ENCODE measurements at regions not wholly inside any gene's neighbourhood (a gene's known extent, or its start where the extent isn't known, plus 50 kb on each side); places are given as distances from the start of the nearest gene placed in this dataset.

- Histone ChIP-seq H2AFZ (ENCODE audit: low read depth) (no peak overlapping the region), H3K36me3 (ENCODE audit: insufficient read depth) (no peaks in the 10 kb centered on the region)
Observed at GRCh38 chr14:42715316-42715715, 1108.6 kb downstream of the LRFN5 start.

DNA sequence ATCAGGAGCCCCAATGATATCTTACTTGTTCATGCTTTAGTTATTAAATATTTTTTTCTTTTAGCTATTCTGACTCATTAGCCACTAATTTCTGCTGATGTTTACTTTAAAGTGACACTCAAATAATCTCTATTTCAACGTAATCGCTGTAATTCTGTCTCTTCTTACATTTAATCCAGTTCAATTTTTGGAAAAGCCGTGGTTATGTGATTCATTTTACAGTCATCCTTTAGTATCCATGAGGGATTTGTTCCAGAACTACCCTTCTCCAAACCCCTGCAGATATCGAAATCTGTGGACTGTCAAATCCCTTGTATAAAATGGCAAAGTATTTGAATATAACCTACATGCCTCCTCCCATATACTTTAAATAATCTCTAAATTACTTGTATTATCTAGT, 1103.4 kb downstream of the LRFN5 start:
- Histone ChIP-seq H3K4me2 (no peak overlapping the region), H2AFZ (ENCODE audit: low read depth) (no peak overlapping the region), H3K36me3 (ENCODE audit: insufficient read depth) (no peaks in the 10 kb centered on the region), H3K27me3 (ENCODE audit: insufficient read depth, low read depth) (no peaks in the 10 kb centered on the region), H3K4me1 (ENCODE audit: low read depth, poor library complexity, severe bottlenecking) (no peaks in the 10 kb centered on the region), H3K9ac (no peak overlapping the region), H3K27ac (no peak overlapping the region), H3K4me3 (IDR thresholded peaks at IDR 0.05; ENCODE audit: insufficient read depth, low read depth, low read length) (no peak overlapping the region), H4K20me1 (ENCODE audit: insufficient read depth) (no peaks in the 10 kb centered on the region), H3K79me2 (ENCODE audit: insufficient read depth, low read depth) (no peaks in the 10 kb centered on the region)
- TF ChIP-seq CTCF (conservative IDR thresholded peaks at IDR 0.05; ENCODE audit: low read depth, low read length): no peak

More at GRCh38 chr14:42715316-42715715, 1108.6 kb downstream of the LRFN5 start:
- TF ChIP-seq CTCF (conservative IDR thresholded peaks at IDR 0.05; ENCODE audit: low read depth, low read length): no peak
- no peaks in the 10 kb centered on the region for H3K27me3 ChIP-seq (ENCODE audit: insufficient read depth, low read depth)
- no peak overlapping the region for H3K4me3 ChIP-seq (IDR thresholded peaks at IDR 0.05; ENCODE audit: insufficient read depth, low read depth, low read length)
- H3K79me2 ChIP-seq (ENCODE audit: insufficient read depth, low read depth): no peaks in the 10 kb centered on the region
- H3K4me1 ChIP-seq (ENCODE audit: low read depth, poor library complexity, severe bottlenecking): no peaks in the 10 kb centered on the region
- H4K20me1 ChIP-seq (ENCODE audit: insufficient read depth): no peaks in the 10 kb centered on the region
- no peak overlapping the region for H3K4me2 ChIP-seq
- H3K9ac ChIP-seq: no peak overlapping the region
- no peak overlapping the region for H3K27ac ChIP-seq

- Histone ChIP-seq H3K36me3 (ENCODE audit: insufficient read depth) (no peaks in the 10 kb centered on the region), H3K9ac (no peak overlapping the region), H3K27ac (no peak overlapping the region), H3K4me1 (ENCODE audit: low read depth, poor library complexity, severe bottlenecking) (no peaks in the 10 kb centered on the region), H4K20me1 (ENCODE audit: insufficient read depth) (no peaks in the 10 kb centered on the region), H3K4me2 (no peak overlapping the region), H2AFZ (ENCODE audit: low read depth) (no peak overlapping the region), H3K27me3 (ENCODE audit: insufficient read depth, low read depth) (no peaks in the 10 kb centered on the region), H3K79me2 (ENCODE audit: insufficient read depth, low read depth) (no peaks in the 10 kb centered on the region), H3K4me3 (IDR thresholded peaks at IDR 0.05; ENCODE audit: insufficient read depth, low read depth, low read length) (no peak overlapping the region)
- TF ChIP-seq CTCF (conservative IDR thresholded peaks at IDR 0.05; ENCODE audit: low read depth, low read length): no peak
Observed at GRCh38 chr14:42703501-42703900, 1096.8 kb downstream of the LRFN5 start.

GRCh38 chr14:42687421-42687820, 1080.7 kb downstream of the LRFN5 start:
- no peak overlapping the region for H3K27ac ChIP-seq
- H3K4me2 ChIP-seq: no peak overlapping the region
- H3K4me3 ChIP-seq (IDR thresholded peaks at IDR 0.05; ENCODE audit: insufficient read depth, low read depth, low read length): no peak overlapping the region
- no peaks in the 10 kb centered on the region for H4K20me1 ChIP-seq (ENCODE audit: insufficient read depth)
- no peaks in the 10 kb centered on the region for H3K79me2 ChIP-seq (ENCODE audit: insufficient read depth, low read depth)
- H2AFZ ChIP-seq (ENCODE audit: low read depth): no peak overlapping the region
- H3K27me3 ChIP-seq (ENCODE audit: insufficient read depth, low read depth): no peaks in the 10 kb centered on the region
- H3K9ac ChIP-seq: no peak overlapping the region
- H3K36me3 ChIP-seq (ENCODE audit: insufficient read depth): no peaks in the 10 kb centered on the region
- no peaks in the 10 kb centered on the region for H3K4me1 ChIP-seq (ENCODE audit: low read depth, poor library complexity, severe bottlenecking)
- no peak for TF ChIP-seq CTCF (conservative IDR thresholded peaks at IDR 0.05; ENCODE audit: low read depth, low read length)

Data from KMS-11 (cell line).